SHP77 treated with DMSO at 0.1 percent for 48 hours (cell line): ENCODE measurements at regions not wholly inside any gene's neighbourhood (a gene's known extent, or its start where the extent isn't known, plus 50 kb on each side); places are given as distances from the start of the nearest gene placed in this dataset.
"Not testable (repeated sequence)": the region's sequence is repeated elsewhere in the genome, so short reads cannot be mapped to it uniquely, and the experiment has no call there.

Experiments used
- DNase-seq: peaks from one replicate; lab custom pipeline; 2025; lab: John Stamatoyannopoulos, UW

DNA sequence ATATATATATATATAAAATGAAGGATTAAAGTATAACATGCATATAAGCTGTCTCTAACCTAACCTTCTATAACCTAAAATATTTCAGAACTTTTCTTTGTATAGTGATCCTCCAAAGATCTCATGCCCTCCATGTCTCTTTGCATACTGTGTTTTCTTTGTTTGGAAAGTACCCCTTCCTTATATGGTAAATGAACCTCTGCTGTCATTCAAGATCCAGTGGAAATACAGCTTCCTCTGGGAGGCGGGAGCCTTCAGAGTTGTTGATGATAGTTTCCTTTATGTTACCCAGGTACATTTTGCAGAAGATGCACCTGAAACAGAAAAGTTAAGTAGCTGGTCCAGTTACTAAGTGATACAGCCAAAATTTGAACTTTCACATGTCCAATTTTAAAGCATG lies 233.3 kb upstream of the FOXP2 start:
- no peak for DNase-seq

DNA sequence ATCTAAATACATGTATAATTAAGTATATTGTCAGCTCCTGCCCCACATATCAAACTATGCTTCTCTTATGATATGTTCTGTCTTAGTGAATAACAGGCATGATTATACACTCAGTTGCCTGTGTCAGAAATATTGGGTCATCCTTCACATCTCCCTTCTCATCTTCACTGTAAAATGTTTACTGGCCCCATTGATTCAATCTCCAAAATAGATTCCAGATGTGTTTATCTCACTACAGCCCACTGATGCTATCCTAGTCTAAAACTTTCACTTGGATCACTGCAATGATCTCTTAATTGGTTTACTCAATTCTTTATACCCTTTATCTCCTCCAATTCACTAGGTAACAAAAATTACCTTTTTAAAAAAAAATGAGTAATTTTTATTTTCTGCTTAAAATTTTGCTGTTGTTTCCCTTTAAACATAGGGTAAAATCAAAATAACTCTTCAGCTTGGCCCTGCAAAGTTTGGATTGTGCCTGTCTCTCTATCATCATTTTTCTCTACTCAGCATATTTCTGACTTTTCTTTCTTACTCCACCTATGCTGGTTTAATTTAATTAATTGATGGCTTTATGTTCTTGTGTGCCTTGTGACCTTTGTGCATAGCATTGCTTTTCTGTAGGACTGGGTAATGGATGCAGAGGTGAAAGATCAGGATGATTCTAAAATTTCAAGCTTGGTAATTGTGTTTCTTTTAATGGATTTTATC lies 233.9 kb upstream of the FOXP2 start:
- DNase-seq = no peak

DNA sequence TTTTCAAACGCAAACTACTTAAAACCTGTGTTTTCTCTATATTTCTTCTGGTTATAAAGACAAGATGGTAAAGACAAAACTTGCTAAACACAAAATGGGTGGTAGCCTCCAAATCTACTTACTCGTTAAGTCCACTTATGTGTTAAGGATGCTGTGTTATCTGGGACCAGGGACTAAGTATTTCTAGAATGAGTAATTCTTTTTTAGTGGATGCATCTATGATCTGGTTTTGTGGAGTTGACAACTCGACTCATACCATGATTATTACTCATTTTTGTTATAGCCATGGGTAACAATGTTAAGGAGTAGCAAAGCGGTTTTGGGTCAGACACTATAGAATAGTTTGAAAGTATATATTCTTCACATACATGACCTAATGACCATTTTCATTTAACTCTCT lies 239.5 kb upstream of the FOXP2 start:
- no peak for DNase-seq

DNA sequence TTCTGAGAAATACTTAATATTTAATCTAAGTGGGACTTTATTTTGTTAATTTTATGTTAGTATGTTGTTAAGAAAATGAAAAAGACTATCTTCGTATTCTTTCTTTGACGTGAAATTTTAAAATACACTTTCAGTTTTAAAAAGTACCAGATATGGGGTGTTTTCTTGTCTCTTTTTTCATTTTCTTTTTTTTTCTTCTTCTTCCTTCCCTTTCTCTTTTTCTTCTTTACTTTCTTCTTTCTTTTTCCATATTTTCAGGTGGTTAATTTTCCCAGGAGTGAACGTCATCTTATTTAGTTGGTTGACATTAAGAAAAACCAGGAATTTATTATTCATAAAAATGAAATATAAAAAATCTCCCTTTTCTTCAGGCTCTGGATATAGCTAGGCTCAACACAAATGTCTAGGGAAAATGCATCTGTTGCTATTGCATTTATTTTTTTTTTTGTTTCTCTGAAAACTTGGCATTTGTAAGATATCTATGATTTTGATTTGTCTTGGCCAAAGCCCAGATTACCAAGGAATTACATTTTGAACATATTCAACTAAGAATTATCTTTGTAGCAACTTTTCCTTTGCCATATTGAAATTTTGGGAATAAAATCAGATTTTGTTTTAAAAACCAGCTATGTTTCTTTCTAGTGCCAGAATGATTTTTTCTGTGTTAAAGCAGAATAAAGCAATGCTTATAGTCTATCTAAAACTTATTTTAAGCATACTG lies 241.3 kb upstream of the FOXP2 start:
- no peak for DNase-seq

GRCh38 chr7:114169389-114169788 lies 245.2 kb upstream of the FOXP2 start:
- DNase-seq = not testable (repeated sequence)

GRCh38 chr7:114160925-114161324 lies 242.1 kb upstream of the PPP1R3A start:
- no peak for DNase-seq

- DNase-seq = no peak
These were observed 240.0 kb upstream of the PPP1R3A start for GRCh38 chr7:114158854-114159253.

DNA sequence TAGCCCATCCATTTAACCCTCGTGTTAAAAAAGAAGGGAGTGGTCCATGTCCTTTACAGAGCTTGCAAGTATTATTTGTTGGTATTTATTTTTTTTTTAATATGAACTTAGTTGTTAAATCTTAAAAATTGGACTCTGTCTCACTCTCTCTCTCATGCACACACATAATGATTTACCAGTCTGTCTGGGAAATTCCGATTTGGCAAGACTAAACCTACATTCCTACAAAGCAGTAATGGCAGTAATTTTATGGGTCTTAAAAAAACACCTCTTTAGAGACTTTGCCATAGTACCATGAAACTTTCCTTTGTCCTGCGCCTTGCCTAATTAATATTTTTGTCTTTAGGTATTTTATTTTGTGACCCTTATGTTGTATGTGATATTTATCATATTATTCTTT lies 239.5 kb upstream of the PPP1R3A start:
- no peak for DNase-seq

DNA sequence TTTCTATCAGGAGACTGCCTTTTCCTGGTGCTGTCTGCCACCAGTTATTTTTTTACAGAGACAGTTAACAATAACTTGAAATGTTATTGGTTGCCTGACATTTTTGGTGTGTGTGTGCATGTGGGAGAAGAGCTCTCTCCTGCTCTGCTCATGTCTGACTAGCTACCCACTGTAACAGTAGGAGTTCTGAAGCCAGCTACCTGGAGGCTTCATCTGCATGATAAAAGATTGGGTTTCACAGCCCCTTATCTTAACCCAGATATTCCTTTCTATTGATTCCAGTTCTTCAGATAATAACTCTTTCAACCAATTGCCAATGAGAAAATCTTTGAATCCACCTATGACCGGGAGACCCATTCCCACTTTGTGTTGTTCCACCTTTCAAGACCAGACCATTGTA lies 237.4 kb upstream of the PPP1R3A start:
- no peak for DNase-seq

DNA sequence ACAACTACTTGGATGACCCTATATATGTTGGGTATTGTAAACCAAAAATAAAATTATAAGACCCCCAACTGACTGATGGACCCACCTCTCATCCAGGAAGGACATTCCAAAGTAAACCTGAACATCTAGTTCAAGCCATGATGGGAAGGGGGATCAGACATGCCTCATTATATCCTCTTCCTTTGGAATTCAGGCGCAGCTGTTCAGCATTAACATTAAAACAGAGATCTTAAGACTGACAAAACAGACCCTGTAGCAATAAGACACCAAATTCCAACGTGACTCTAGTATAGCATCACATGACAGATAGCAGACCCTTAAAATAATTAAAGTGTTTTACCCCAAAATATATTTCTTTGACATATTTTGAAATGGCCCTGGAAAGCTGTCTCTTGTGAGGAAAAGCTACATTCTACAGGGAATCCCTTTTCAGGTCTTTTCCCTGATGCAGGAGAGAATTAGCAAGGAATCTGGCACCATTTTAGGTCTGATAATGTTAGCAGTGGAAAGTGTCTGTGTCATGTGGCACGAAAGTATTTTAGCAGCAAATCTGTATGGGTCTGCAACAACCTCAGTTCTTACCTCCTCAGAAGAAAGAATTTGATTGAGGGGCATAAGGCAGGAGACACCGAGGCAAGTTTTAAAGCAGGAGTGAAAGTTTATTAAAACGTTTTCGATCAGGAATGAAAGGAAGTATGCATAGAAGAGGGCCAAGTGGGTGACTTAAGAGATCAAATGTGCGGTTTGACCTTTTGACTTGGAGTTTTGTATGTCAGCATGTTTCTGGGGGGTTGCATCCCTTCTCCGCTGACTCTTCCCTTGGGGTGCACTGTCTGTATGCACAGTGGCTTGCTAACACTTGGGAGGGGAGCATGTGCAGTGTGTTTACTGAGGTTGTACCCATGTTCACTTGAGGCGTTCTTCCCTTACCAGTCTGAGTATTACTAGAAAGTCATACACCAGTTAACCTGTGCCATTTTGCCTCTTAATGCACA lies 236.6 kb upstream of the PPP1R3A start:
- no peak for DNase-seq

GRCh38 chr7:114153700-114154099 lies 234.9 kb upstream of the PPP1R3A start:
- no peak for DNase-seq

GRCh38 chr7:114152314-114152938 lies 233.6 kb upstream of the PPP1R3A start:
- no peak for DNase-seq

DNA sequence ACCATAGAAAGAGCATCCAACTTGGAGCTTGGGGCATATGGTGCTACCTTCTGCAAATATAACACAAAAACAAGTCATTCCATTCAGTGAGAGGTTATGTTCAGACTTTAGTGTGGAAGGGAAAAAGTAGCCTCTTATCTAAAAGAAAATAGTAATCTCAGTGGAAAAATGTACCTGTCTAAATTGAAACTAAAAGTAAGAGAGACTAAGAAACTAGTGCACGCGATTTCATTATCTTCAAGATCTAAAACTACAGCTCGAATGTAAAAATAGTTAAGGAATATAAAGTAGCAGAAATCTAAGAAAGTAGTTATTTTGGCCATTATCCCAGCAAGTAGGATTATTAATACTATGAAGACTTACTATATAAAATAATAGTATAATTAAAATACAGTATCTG lies 233.0 kb upstream of the PPP1R3A start:
- no peak for DNase-seq

DNA sequence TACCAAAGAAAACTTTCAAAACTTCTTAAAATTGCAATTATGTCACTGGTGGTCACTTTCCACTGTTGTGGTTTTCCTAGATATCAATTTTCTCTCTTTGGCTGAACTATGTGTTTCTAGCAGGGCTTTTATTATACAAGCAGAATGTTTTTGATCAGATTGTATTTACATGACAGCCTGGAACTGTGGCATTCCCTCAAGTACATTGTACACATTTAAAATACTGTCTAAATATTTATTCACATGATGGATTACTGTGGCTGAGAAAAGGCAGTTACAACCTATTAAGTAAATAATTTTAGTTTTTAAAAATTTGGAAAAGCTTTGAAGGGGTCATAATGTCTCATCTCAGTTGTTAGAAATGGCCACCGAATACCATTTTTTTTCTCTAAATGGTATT lies 231.9 kb upstream of the PPP1R3A start:
- no peak for DNase-seq

GRCh38 chr7:114148779-114149178 lies 230.0 kb upstream of the PPP1R3A start:
- DNase-seq = no peak

DNA sequence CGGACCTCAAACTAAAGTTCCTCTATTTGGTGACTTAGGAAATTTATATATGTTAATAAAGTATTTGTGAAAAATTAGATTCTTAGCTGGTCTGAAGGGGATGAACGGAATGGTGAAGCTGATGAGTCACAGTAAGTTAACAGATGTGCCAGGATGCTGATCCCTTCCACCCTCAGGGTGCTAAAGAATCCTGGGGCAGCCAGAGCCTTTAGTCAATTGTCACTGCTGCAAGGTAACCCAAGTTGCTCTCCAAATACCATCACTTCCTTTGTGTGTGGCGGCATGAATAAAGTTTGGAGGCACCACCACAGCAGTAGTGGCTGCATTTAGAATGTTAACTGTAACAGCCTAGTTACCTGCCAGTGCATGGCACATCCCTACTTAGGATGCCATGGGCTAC lies 222.6 kb upstream of the PPP1R3A start:
- DNase-seq = no peak

DNA sequence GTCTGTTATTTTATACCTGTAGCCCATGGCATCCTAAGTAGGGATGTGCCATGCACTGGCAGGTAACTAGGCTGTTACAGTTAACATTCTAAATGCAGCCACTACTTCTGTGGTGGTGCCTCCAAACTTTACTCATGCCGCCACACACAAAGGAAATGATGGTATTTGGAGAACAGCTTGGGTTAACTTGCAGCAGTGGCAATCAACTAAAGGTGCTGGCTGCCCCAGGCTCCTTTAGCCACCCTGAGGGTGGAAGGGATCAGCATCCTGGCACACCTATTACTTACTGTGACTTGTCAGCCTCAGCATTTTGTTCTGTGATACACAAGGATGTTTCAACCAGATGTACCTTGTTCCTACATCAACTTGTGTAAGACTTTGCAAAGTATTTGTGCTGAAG lies 221.8 kb upstream of the PPP1R3A start:
- no peak for DNase-seq

DNA sequence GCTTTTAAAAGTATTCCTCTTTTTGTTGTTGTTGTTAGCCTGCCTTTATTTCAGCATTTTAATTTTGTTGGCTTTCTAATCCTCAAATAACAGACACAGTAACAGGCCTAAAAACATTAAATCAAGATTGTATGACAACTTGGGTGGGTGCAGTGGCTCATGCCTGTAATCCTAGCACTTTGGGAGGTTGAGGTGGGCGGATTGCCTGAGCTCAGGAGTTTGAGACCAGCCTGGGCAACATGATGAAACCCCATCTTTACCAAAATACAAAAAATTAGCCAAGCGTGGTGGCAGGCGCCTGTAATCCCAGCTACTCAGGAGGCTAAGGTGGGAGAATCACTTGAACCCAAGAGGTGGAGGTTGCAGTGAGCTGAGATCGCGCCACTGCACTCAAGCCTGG lies 220.9 kb upstream of the PPP1R3A start:
- DNase-seq = not testable (repeated sequence)

DNA sequence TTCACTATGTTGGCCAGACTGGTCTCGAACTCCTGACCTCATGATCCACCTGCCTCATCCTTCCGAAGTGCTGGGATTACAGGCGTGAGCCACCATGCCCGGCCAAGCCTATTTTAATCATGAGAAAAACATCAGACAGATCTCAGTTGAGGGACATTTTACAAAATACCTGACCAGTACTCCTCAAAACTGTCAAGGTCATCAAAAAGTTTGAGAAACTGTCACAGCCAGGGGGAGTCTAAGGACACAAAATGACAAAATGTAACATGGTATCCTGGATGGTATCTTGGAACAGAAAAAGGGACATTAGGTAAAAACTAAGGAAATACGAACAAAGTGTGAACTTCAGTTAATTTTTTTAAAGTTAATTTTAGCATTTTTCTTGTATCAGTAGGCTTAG lies 219.8 kb upstream of the PPP1R3A start:
- no peak for DNase-seq

GRCh38 chr7:114133717-114134116 lies 214.9 kb upstream of the PPP1R3A start:
- no peak for DNase-seq

DNA sequence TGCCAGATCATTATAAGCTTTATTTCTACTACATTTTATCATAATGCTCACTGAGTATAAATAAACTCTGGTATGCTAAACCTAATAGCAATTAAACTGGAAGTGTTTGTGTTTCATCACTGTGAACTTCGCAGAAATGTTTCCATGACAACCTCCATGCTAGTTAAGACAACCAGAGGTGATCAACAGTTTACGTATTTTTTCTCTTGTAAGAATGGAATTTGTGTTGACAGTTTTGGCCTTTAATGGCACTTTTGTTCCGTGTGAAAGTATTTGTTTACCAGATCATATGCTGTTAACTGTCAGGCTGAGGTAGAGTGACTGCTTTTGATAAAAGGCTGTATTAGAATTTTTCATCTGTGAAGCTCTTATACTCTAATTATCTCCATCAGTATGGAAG lies 212.1 kb upstream of the PPP1R3A start:
- DNase-seq = no peak

GRCh38 chr7:114128880-114129279 lies 210.1 kb upstream of the PPP1R3A start:
- DNase-seq = no peak
